Naive B cell (primary cell): ENCODE measurements at regions not wholly inside any gene's neighbourhood (a gene's known extent, or its start where the extent isn't known, plus 50 kb on each side); places are given as distances from the start of the nearest gene placed in this dataset.

Source experiments
- ATAC-seq, 2 donors: fragments of 150-1000 bp; cut with Tn5 transposase; 2 replicates each; pipeline ENCODE4 v1.10.0; 2021; ENCODE audit warnings: low read depth in 2 of 2, mild to moderate bottlenecking in 2 of 2, moderate library complexity in 2 of 2
- DNase-seq: peaks from one replicate; pipeline ENCODE4 v3.0.0; 2022
- H3K27ac Mint-ChIP-seq, 6 donors: one replicate each; pipeline ENCODE4 v1.8.0; 2020 to 2022; ENCODE audit warnings: mild to moderate bottlenecking in 6 of 6, mixed read lengths in 6 of 6, moderate library complexity in 5 of 6, inconsistent platforms in 2 of 6
- H3K27me3 Mint-ChIP-seq, 3 donors: one replicate each; pipeline ENCODE4 v1.8.0; 2021 to 2022; ENCODE audit warnings: mixed read lengths in 3 of 3, mild to moderate bottlenecking in 1 of 3
- H3K36me3 Mint-ChIP-seq, 2 donors: one replicate each; pipeline ENCODE4 v1.8.0; 2020 to 2022; ENCODE audit warnings: mixed read lengths in 2 of 2, inconsistent platforms in 1 of 2, mild to moderate bottlenecking in 1 of 2
- H3K4me1 Mint-ChIP-seq, 3 donors: one replicate each; pipeline ENCODE4 v1.8.0; 2020 to 2022; ENCODE audit warnings: mixed read lengths in 3 of 3, inconsistent platforms in 1 of 3, mild to moderate bottlenecking in 1 of 3, moderate library complexity in 1 of 3
- H3K4me3 Mint-ChIP-seq, 8 donors: one replicate each; pipeline ENCODE4 v1.8.0; 2020 to 2022; ENCODE audit warnings: mild to moderate bottlenecking in 8 of 8, mixed read lengths in 8 of 8, moderate library complexity in 8 of 8, inconsistent platforms in 2 of 8
- H3K9me3 Mint-ChIP-seq, 7 donors: one replicate each; pipeline ENCODE4 v1.8.0; 2020 to 2022; ENCODE audit warnings: mixed read lengths in 7 of 7, mild to moderate bottlenecking in 5 of 7, inconsistent platforms in 2 of 7, moderate library complexity in 1 of 7

GRCh38 chr1:202067188-202067974 is 55.3 kb upstream of the GPR37L1 start:
- no peak for ATAC-seq

GRCh38 chr1:202068596-202068995 is 54.1 kb upstream of the GPR37L1 start:
- Mint-ChIP-seq H3K36me3 (no peaks in the 10 kb centered on the region), H3K27me3 (no peaks in the 10 kb centered on the region), H3K9me3 (no peaks in the 10 kb centered on the region), H3K27ac (no peak overlapping the region), H3K4me1 (no peaks in the 10 kb centered on the region), H3K4me3 (no peak overlapping the region)
- DNase-seq = no peak
- no peak for ATAC-seq

More at GRCh38 chr1:202067188-202067974, 55.3 kb upstream of the GPR37L1 start:
- Mint-ChIP-seq H3K4me1 (no peaks in the 10 kb centered on the region), H3K4me3 (no peak overlapping the region), H3K27ac (no peak overlapping the region), H3K9me3 (no peaks in the 10 kb centered on the region), H3K27me3 (no peaks in the 10 kb centered on the region), H3K36me3 (no peaks in the 10 kb centered on the region)
- no peak for DNase-seq

GRCh38 chr1:202069662-202070061 is 53.1 kb upstream of the GPR37L1 start:
- H3K27me3 Mint-ChIP-seq = no peaks in the 10 kb centered on the region
- H3K36me3 Mint-ChIP-seq = no peaks in the 10 kb centered on the region
- ATAC-seq (no peak), DNase-seq (no peak)
- H3K4me3 Mint-ChIP-seq = no peak overlapping the region
- no peaks in the 10 kb centered on the region for H3K9me3 Mint-ChIP-seq
- H3K27ac Mint-ChIP-seq = no peak overlapping the region
- H3K4me1 Mint-ChIP-seq = no peaks in the 10 kb centered on the region

- ATAC-seq = no peak
- Mint-ChIP-seq H3K4me3 (no peak overlapping the region), H3K4me1 (no peaks in the 10 kb centered on the region), H3K36me3 (no peaks in the 10 kb centered on the region), H3K9me3 (no peaks in the 10 kb centered on the region), H3K27me3 (no peaks in the 10 kb centered on the region), H3K27ac (peak overlapping the region in 1 of 6 donors; percentile 23)
- DNase-seq = no peak
Measured at GRCh38 chr1:202072211-202072765, 50.4 kb upstream of the GPR37L1 start.
